ENCODE measurements at regions not wholly inside any gene's neighbourhood (a gene's known extent, or its start where the extent isn't known, plus 50 kb on each side); places are given as distances from the start of the nearest gene placed in this dataset.

DNA sequence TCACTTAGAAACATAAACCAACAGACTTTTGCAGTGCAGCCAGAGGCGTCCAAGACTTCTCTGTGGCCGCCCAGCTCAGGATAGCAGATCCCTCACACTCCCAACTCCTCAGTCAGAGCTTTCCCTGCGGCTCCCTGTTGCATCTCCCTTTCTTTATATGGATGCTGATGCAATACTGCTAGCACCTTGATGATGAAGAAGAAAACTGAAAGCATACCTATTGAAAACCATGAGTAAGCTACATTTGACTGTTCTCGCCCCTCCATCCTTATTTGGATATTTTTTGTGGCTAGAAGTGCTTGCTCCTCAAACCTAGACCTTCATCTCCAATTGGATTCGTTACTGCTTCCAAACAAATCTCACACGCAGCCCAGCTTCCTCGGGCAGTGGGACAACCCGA is 57.3 kb upstream of the UBL3 start:
- no peak for DNase-seq

DNA sequence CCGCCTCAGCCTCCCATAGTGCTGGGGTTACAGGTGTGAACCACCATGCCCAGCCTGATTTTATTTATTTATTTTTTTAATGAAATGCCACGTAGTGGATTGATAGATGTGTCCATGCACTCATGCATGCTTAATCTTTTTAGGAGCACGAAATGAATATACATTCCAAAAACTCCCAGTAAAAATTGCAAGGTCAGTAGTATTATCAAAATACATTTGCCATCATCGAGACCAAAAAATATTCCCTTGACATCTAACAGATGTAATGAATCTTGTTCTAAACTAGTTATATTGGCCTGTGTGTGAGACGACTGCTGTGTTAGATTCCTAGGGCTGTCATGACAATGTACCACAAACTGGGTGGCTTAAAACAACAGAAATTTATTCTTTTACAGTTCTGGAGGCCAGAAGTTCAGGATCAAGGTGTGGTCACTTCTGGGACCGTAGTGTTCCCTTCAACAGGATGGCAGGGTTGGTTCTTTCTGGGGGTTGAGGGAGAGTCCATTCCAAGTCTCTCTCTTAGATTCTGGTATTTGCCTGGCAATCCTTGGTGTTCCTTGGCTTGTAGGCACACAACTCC is 56.1 kb upstream of the UBL3 start:
- DNase-seq: no peak

DNA sequence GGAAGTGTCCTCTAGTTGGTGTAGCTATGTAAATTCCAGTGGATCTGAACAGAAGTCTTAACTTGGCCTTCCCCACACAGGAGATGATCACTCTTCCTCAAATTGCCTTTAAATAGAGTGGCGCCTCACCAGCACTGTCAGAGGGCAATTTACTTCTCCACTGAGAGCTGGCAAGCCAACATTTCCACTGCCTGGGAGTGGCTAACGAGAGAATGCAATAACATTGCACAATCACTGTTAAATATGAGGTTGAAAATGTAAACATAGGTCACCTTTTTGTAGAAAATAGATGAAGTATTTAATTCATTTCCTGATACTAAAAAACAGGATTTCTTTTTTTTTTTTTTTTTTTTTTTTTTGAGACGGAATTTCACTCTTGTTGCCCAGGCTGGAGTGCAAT is 55.4 kb upstream of the UBL3 start:
- peak in 3 of 58 donors; percentile 4 to 29 (median 27) for DNase-seq

DNA sequence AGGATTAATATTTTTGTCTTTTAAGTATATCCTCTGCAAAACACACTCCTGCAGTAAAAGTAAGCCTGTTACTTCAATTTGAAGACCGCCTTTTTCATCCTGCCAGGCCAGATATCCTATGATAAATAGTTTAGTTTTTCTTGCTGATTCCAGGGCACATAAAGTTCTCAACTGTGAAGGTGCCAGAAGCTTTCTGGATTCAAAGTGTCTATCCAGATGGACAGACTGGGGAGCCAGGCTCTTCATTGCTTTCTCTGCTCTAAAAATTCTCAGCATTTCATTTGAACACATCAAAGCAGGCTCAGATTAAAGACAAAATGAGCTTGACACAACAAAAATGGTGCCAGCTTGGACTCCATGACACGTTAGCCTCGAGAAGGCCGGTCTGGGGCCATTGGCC is 53.6 kb upstream of the UBL3 start:
- DNase-seq: no peak

DNA sequence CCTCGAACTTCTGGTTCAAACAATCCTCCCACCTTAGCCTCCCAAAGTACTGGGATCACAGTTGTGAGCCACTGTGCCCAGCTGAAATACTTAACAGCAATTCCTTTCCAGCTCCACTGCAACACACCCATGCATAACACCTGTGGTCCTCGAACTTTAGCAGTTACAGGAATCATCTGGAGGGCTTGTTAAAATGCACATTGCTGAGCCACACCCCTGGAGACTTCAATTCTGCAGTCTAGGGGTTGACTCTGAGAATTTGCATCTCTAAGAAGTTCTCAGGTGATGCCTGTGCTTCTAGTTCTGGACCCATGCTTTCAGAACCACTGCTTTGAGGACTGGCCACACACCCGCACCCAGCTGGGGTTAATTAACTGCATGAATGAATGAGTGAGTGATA is 53.1 kb upstream of the UBL3 start:
- DNase-seq: no peak

DNA sequence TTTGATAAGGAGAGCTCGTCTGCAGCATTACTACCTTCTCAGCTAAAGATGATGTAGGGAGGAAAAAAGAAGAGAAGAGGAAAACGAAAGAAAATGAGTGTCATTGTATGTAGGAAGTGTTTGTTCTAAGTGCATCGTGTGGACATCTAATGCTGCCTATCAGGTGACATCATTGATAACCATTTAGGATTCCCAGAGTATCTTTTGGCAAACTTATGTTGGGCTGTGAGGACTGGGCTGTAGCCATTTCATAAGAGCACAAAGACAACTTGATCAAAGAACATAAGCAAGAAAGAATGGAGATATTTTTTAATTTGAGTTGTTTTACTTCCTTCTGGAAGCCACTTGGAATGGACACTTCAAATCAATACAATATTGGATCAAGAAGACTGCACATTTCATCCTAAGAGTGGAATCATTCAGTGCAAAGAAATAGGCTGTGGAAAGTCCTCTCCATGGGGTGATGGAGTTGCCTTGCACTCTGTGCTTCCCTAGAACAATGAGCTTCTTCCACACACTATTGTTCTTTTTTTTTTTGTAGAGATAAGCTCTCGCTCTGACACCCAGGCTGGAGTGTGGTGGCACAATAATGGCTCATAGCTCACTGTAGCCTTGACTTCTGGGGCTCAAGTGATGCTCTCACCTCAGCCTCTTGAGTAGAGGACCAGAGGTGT is 52.4 kb upstream of the UBL3 start:
- no peak for DNase-seq

DNA sequence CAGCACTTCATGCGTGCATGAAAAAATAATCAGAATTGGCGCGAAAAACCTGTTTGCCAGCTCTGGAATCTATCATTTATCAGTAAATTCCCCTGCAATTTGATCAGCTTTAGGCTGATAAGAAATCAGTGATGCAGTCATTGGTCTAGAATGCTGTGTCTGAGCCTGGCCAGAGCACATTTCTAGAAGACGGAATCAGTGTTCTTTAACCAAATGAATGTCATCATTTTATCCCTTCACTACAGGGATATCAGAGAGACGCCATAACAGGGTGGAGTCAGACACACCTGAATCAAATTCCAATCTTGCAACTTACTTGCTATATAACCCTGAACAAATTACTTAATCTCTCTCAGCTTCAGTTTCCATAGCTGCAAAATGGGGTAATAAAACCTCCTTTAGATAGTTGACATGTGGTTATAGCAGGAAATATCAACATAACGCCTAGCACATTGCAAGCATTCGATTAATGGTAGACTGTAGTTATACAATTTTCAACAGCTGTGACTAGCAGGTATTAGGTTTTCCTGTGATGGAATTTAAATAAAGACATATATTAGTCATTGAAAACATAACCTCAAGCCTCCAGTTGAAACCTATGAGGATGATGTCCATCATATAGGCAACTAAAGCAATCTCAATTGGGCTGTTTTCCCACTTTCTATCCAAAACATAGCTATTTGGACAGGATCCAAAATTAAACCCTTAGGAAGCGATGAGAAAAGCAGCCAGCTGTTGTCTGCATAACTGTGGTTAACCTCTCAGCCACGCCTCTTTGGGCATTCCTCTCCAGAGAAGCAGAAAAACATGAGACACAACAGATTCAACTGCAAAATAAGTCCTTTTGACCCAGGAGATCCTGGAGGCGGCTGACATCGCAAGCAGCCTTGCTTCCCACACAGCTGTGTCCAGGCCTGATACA is 51.6 kb upstream of the UBL3 start:
- no peak for DNase-seq
